Fibroblast of skin of scalp (primary cell): ENCODE measurements at regions not wholly inside any gene's neighbourhood (a gene's known extent, or its start where the extent isn't known, plus 50 kb on each side); places are given as distances from the start of the nearest gene placed in this dataset.
"Not testable (repeated sequence)": the region's sequence is repeated elsewhere in the genome, so short reads cannot be mapped to it uniquely, and the experiment has no call there.

Source experiments
- DNase-seq: peaks from one replicate; pipeline ENCODE4 v3.0.0-alpha.2; 2013

DNA sequence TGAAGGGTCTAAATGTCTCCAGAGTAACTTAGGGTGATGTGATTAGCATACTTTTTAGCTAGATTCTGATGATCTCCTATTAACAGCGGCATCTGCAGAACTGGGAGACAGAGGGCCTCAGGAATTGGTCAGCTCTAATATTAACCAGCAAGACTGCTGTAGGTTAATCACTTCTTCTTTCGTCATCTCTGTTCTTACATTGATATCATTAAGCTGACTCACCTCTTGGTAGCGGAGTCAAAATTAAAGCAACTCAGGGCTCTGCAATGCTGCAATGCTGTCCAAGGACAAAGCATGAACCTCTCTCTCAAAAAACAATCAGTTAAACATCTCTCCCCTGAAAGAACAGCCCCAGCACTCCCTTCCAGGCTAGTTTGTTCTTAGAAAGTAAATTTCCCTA is 57.5 kb upstream of the TRA2B start:
- no peak for DNase-seq

DNA sequence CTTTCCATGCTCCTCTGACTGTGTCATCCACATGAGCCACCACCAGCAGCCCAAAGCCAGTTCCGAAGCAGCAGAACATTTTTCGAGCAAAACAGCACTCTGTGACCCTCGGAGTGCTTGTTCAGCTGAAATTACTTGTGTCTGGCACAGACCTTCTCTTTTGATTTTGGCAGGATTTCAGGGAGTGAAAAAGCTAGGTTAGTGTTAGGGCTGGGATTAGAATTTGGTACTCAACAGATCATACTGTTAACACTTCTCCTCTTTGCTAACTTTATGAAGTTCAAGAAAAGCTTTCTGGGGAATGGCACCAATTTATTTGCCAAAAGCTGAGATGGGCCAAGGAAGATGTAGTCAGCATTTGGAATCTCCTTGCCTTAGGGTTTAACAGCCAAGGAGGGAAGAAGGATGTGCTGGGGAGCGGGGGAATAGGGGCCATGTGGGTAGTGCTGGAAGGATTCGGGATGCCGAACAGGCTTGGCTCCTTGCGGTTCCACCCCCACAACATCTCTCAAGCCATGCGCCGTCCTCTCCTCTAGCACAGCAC is 55.1 kb upstream of the TRA2B start:
- DNase-seq, result peak; percentile 43

DNA sequence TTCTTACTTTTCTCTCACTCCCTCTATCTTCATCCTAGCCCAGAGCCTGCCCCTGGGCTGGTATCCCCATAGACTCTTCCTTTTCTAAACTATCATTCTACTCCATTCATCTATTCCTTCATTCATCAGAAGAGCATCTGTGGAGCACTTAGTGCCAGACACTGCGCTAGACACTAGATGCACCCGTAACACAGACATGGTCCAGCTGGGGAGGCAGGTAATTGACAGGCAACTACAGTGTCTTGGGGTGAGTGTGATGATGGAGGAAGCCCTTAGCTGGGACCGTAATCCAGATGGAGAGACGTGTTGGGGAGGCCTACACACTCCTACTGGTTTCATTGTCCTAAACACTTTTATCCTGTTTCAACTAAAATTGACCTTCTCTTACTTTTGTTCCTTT is 53.2 kb upstream of the TRA2B start:
- DNase-seq, result not testable (repeated sequence)

DNA sequence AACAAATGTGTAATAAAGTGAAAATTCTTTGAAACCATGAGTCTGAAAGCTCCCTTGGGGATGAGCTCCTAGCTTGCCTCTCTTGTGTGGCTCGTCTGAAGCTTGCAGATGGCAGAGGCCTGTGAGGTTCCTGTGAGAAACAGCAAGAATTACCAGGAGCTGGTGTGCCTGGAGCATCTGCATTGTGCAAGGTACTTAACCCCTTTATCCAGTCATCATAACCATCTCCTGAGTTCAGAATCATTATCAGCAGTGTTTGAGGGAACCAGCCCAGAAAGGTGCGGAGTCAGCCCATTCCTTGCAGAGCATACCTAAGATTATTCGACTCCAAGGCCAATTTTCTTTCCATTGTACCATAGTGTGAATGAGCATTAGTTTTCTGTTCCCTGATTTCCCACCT is 51.7 kb upstream of the TRA2B start:
- DNase-seq, result no peak

DNA sequence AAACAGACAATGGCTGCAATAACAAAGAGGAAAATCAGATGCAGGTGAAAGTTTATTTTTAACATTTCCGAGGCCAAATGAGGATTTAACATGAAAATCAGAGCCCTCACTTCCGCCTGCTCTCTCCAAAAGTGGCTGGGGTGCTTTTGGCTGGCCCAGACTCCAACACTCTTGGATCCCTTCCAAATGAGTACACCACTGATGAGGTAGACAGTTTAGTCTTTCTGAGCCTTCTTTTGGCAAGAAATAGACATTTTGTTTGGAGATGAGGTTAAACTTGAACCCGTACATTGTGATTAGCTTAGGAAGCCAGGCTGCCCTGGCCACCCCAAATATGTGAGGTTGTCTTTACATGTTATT is 51.0 kb upstream of the TRA2B start:
- no peak for DNase-seq

DNA sequence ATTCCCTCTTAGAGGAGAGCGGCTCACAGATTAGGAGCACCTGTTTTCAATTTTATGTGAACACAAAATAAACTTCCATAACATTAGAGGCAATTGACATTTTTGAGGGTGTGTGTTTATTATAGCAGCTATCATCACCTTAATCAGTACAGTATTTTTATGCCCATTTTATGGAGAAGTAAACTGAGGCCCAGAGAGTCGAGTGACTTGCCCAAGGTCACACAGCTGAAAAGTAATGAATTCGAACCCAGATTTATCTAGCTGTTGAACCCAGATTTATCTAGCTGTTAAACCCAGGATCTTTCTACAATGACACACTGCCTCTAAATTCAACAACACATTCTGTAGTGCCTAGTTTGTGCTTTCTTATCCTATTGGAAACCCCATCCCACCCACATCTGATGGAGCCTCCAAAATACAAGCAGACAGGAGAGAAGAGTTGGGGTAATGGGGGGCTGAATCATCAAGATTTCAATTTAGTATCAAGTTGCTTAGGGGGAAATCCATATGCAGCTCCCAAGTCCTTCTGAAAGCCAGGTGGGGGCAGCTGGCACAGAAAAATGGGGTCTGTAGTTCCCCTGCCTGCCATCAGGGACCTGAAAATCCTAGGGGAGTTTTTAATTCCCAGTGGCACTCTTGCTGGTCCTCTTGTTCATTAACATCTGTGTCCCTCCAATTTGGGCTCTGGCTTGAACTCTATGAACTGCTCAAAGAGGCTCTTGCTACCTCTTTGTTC is 50.4 kb upstream of the TRA2B start:
- DNase-seq, result no peak
